Heart left ventricle (tissue), 13 donors: ENCODE measurements at regions not wholly inside any gene's neighbourhood (a gene's known extent, or its start where the extent isn't known, plus 50 kb on each side); places are given as distances from the start of the nearest gene placed in this dataset.

Source experiments
- POLR2A ChIP-seq, 2 donors: fragments of 450-650 bp; IDR thresholded peaks; one replicate each; pipeline ENCODE4 v1.6.1; 2017; ENCODE audit warnings: antibody characterized with exemption in 2 of 2, mild to moderate bottlenecking in 2 of 2, moderate library complexity in 2 of 2
- TF ChIP-seq, protein P1 (sequence below), 12 donors: fragments of 200-600 bp; sonication (generic) in 4 of 12; IDR thresholded peaks; one replicate each; pipeline versions ENCODE4 v1.5.0 to v1.8.0; 2018 to 2022; ENCODE audit warnings: antibody characterized with exemption in 12 of 12, mild to moderate bottlenecking in 5 of 12
- donor health status: ischemic (EF 13 %, LVEDD 7.1; RV severe dilation, severe dysfunction).
- donor health status: DM: no; HTN: yes; CAD: no.
- donor health status: DM: no; HTN: no; CAD: no.
- donor health status: ischemic (EF 25% LVEDD 6.9; RV normal size, moderate dysfunction).
- donor health status: ischemic (EF 25% LVEDD 5.7; RV mildly dilated, moderate dysfunction).
- donor health status: ischemic (EF 35%, LVEDD 5.7; RV mildly dilated, moderate dysfunction).
- donor health status: nonischemic (EF 11% LVEDD 7.7; RV severe dilation, severe dysfunction).
- donor health status: DM: yes; HTN: yes; CAD: no.
- donor health status: PGD.
- donor health status: ischemic (EF 29% LVEDD 5.4; RV normal size, mild dysfunction).
- donor health status: nonischemic (EF 23%, LVEDD 6.1; RV moderate dilation, normal function).

DNA sequence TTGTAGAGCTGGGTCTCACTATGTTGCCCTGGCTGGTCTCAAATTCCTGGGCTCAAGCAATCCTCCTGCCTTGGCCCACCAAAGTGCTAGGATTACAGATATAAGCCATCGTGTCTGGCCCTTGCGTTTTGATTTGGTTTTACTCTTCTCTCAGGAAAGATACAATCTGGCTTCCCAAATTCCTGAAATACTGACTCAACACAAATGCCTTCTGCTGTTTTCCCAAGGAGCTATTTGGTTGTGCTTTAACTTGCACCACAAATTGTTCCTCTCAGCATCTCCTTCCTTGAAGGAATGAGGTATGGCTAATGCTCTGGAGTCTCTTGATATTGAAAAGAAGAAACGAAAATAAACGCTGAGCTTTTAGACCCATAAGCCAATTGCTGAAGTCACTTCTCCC, 110.0 kb upstream of the PAX6 start:
- TF ChIP-seq, protein P1, sequence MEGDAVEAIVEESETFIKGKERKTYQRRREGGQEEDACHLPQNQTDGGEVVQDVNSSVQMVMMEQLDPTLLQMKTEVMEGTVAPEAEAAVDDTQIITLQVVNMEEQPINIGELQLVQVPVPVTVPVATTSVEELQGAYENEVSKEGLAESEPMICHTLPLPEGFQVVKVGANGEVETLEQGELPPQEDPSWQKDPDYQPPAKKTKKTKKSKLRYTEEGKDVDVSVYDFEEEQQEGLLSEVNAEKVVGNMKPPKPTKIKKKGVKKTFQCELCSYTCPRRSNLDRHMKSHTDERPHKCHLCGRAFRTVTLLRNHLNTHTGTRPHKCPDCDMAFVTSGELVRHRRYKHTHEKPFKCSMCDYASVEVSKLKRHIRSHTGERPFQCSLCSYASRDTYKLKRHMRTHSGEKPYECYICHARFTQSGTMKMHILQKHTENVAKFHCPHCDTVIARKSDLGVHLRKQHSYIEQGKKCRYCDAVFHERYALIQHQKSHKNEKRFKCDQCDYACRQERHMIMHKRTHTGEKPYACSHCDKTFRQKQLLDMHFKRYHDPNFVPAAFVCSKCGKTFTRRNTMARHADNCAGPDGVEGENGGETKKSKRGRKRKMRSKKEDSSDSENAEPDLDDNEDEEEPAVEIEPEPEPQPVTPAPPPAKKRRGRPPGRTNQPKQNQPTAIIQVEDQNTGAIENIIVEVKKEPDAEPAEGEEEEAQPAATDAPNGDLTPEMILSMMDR (IDR thresholded peaks at IDR 0.05) = no peak
- no peak for TF ChIP-seq POLR2A (IDR thresholded peaks at IDR 0.05)
